BLaER1 (cell line): ENCODE measurements at regions not wholly inside any gene's neighbourhood (a gene's known extent, or its start where the extent isn't known, plus 50 kb on each side); places are given as distances from the start of the nearest gene placed in this dataset.

Source experiments
- H3K27ac ChIP-seq: shearing (Covaris generic); formaldehyde crosslinking; 2 replicates; pipeline ENCODE4 v1.8.1; 2022
- H3K27me3 ChIP-seq: shearing (Covaris generic); formaldehyde crosslinking; 2 replicates; pipeline ENCODE4 v1.8.1; 2022
- H3K36me3 ChIP-seq: shearing (Covaris generic); formaldehyde crosslinking; 2 replicates; pipeline ENCODE4 v1.8.1; 2022
- H3K4me1 ChIP-seq: shearing (Covaris generic); formaldehyde crosslinking; 2 replicates; pipeline ENCODE4 v1.8.1; 2022
- H3K4me2 ChIP-seq: shearing (Covaris generic); formaldehyde crosslinking; 2 replicates; pipeline ENCODE4 v1.8.1; 2022
- H3K4me3 ChIP-seq: shearing (Covaris generic); formaldehyde crosslinking; 2 replicates; pipeline ENCODE4 v1.8.1; 2022
- H3K9ac ChIP-seq: shearing (Covaris generic); formaldehyde crosslinking; 2 replicates; pipeline ENCODE4 v1.8.1; 2022
- H3K9me3 ChIP-seq: shearing (Covaris generic); formaldehyde crosslinking; 2 replicates; pipeline ENCODE4 v1.8.1; 2022
- H4K20me1 ChIP-seq: shearing (Covaris generic); formaldehyde crosslinking; 2 replicates; pipeline ENCODE4 v1.8.1; 2022
- Cebpa-rat ChIP-seq: shearing (Covaris generic); IDR thresholded peaks from 2 replicates; pipeline ENCODE4 v1.8.1; 2022

- Histone ChIP-seq H3K4me2 (no peak overlapping the region), H3K36me3 (peaks cover 14% of the 10 kb centered on the region), H3K27me3 (peaks cover 11% of the 10 kb centered on the region), H4K20me1 (0 out of 2 replicates have a peak, but pooled peaks cover 9% of the 10 kb centered on the region), H3K27ac (no peak overlapping the region), H3K4me3 (no peak overlapping the region), H3K9ac (no peak overlapping the region), H3K4me1 (no peaks in the 10 kb centered on the region), H3K9me3 (peaks cover 20% of the 10 kb centered on the region)
- TF ChIP-seq Cebpa-rat = no peak
Observed at GRCh38 chr1:90839323-90839722, 122.2 kb upstream of the BARHL2 start.

GRCh38 chr1:90838720-90839119, 121.6 kb upstream of the BARHL2 start:
- H3K4me2 ChIP-seq = no peak overlapping the region
- peaks cover 20% of the 10 kb centered on the region for H3K9me3 ChIP-seq
- H3K27ac ChIP-seq = no peak overlapping the region
- peaks cover 16% of the 10 kb centered on the region for H3K27me3 ChIP-seq
- no peaks in the 10 kb centered on the region for H3K4me1 ChIP-seq
- no peak overlapping the region for H3K4me3 ChIP-seq
- no peak for TF ChIP-seq Cebpa-rat
- peaks cover 14% of the 10 kb centered on the region for H3K36me3 ChIP-seq
- no peak overlapping the region for H3K9ac ChIP-seq
- 0 out of 2 replicates have a peak, but pooled peaks cover 9% of the 10 kb centered on the region for H4K20me1 ChIP-seq

GRCh38 chr1:90837420-90837819, 120.3 kb upstream of the BARHL2 start:
- no peak for TF ChIP-seq Cebpa-rat
- no peak overlapping the region for H3K9ac ChIP-seq
- H4K20me1 ChIP-seq = 0 out of 2 replicates have a peak, but pooled peaks cover 2% of the 10 kb centered on the region
- no peak overlapping the region for H3K27ac ChIP-seq
- H3K4me3 ChIP-seq = no peak overlapping the region
- H3K36me3 ChIP-seq = peaks cover 14% of the 10 kb centered on the region
- H3K9me3 ChIP-seq = peaks cover 20% of the 10 kb centered on the region
- no peaks in the 10 kb centered on the region for H3K4me1 ChIP-seq
- H3K27me3 ChIP-seq = peaks cover 16% of the 10 kb centered on the region
- no peak overlapping the region for H3K4me2 ChIP-seq

- no peaks in the 10 kb centered on the region for H3K4me1 ChIP-seq
- H3K27ac ChIP-seq = no peak overlapping the region
- no peak overlapping the region for H3K4me3 ChIP-seq
- H3K9ac ChIP-seq = no peak overlapping the region
- peaks cover 14% of the 10 kb centered on the region for H3K36me3 ChIP-seq
- no peak overlapping the region for H3K4me2 ChIP-seq
- H3K9me3 ChIP-seq = peaks cover 20% of the 10 kb centered on the region
- no peaks in the 10 kb centered on the region for H4K20me1 ChIP-seq
- no peak for TF ChIP-seq Cebpa-rat
- H3K27me3 ChIP-seq = peaks cover 16% of the 10 kb centered on the region
Observed at GRCh38 chr1:90836345-90836679, 119.2 kb upstream of the BARHL2 start.

GRCh38 chr1:90835661-90836344, 118.7 kb upstream of the BARHL2 start:
- Histone ChIP-seq H3K4me2 (no peak overlapping the region), H3K9me3 (peaks cover 20% of the 10 kb centered on the region), H3K9ac (no peak overlapping the region), H3K4me1 (no peaks in the 10 kb centered on the region), H3K27me3 (peaks cover 16% of the 10 kb centered on the region), H3K27ac (no peak overlapping the region), H4K20me1 (no peaks in the 10 kb centered on the region), H3K36me3 (peaks cover 14% of the 10 kb centered on the region), H3K4me3 (no peak overlapping the region)
- TF ChIP-seq Cebpa-rat = no peak

- Histone ChIP-seq H4K20me1 (no peaks in the 10 kb centered on the region), H3K4me1 (no peaks in the 10 kb centered on the region), H3K27me3 (peaks cover 16% of the 10 kb centered on the region), H3K36me3 (peaks cover 14% of the 10 kb centered on the region), H3K9ac (no peak overlapping the region), H3K27ac (no peak overlapping the region), H3K9me3 (peaks cover 20% of the 10 kb centered on the region), H3K4me3 (no peak overlapping the region), H3K4me2 (no peak overlapping the region)
- TF ChIP-seq Cebpa-rat = no peak
Observed at GRCh38 chr1:90834886-90835660, 118.0 kb upstream of the BARHL2 start.

GRCh38 chr1:90834354-90834885, 117.3 kb upstream of the BARHL2 start:
- no peak overlapping the region for H3K4me3 ChIP-seq
- no peak overlapping the region for H3K9ac ChIP-seq
- H3K27ac ChIP-seq = no peak overlapping the region
- no peak for TF ChIP-seq Cebpa-rat
- peaks cover 16% of the 10 kb centered on the region for H3K27me3 ChIP-seq
- H3K36me3 ChIP-seq = peaks cover 14% of the 10 kb centered on the region
- H3K9me3 ChIP-seq = peaks cover 20% of the 10 kb centered on the region
- no peaks in the 10 kb centered on the region for H3K4me1 ChIP-seq
- H3K4me2 ChIP-seq = no peak overlapping the region
- H4K20me1 ChIP-seq = no peaks in the 10 kb centered on the region

GRCh38 chr1:90833466-90834110, 116.5 kb upstream of the BARHL2 start:
- Histone ChIP-seq H3K9ac (no peak overlapping the region), H3K36me3 (peaks cover 14% of the 10 kb centered on the region), H3K27ac (no peak overlapping the region), H3K27me3 (peaks cover 16% of the 10 kb centered on the region), H3K9me3 (peaks cover 20% of the 10 kb centered on the region), H3K4me1 (no peaks in the 10 kb centered on the region), H3K4me2 (no peak overlapping the region), H3K4me3 (no peak overlapping the region), H4K20me1 (no peaks in the 10 kb centered on the region)
- TF ChIP-seq Cebpa-rat = no peak

- H3K4me3 ChIP-seq = no peak overlapping the region
- no peak overlapping the region for H3K27ac ChIP-seq
- H4K20me1 ChIP-seq = no peaks in the 10 kb centered on the region
- no peak overlapping the region for H3K9ac ChIP-seq
- no peak for TF ChIP-seq Cebpa-rat
- H3K4me2 ChIP-seq = no peak overlapping the region
- H3K9me3 ChIP-seq = peaks cover 20% of the 10 kb centered on the region
- peaks cover 14% of the 10 kb centered on the region for H3K36me3 ChIP-seq
- peaks cover 16% of the 10 kb centered on the region for H3K27me3 ChIP-seq
- H3K4me1 ChIP-seq = no peaks in the 10 kb centered on the region
Observed at GRCh38 chr1:90831910-90832309, 114.8 kb upstream of the BARHL2 start.

- Histone ChIP-seq H3K27ac (no peak overlapping the region), H3K36me3 (no peaks in the 10 kb centered on the region), H3K9me3 (no peaks in the 10 kb centered on the region), H3K4me3 (no peak overlapping the region), H3K4me1 (no peaks in the 10 kb centered on the region), H3K27me3 (no peaks in the 10 kb centered on the region), H3K9ac (no peak overlapping the region), H3K4me2 (no peak overlapping the region), H4K20me1 (no peaks in the 10 kb centered on the region)
- TF ChIP-seq Cebpa-rat = no peak
Observed at GRCh38 chr1:90826834-90827233, 109.7 kb upstream of the BARHL2 start.
